H1 (cell line): ENCODE measurements at regions not wholly inside any gene's neighbourhood (a gene's known extent, or its start where the extent isn't known, plus 50 kb on each side); places are given as distances from the start of the nearest gene placed in this dataset.

ENCODE experiments used
- CTCF ChIA-PET: fragments of 300-600 bp; sonication (Branson Sonifier 250); formaldehyde crosslinking; loops from one replicate; lab custom pipeline; 2021; ENCODE audit not compliant: partially characterized antibody; lab: Charles Lee
- POLR2A ChIA-PET: fragments of 300-600 bp; sonication (Branson Sonifier 250); formaldehyde crosslinking; loops from one replicate; lab custom pipeline; 2021; ENCODE audit warnings: inconsistent platforms; ENCODE audit not compliant: partially characterized antibody; lab: Charles Lee
- DNase-seq, 2 experiments: peaks; one replicate each; pipeline versions ENCODE4 v3.0.0 to v3.0.0-alpha.2; 2010 to 2022; ENCODE audit warnings: low spot score in 2 of 2, low read depth in 1 of 2, mixed read lengths in 1 of 2
- FAIRE-seq: peaks from 2 replicates; lab custom pipeline; 2011; peaks lifted over from hg19 to GRCh38; lab: Jason Lieb, UNC
- H2AFZ ChIP-seq: 2 replicates; pipeline ENCODE4 v1.8.1; 2012; ENCODE audit warnings: low read length, inconsistent platforms
- H2AK5ac ChIP-seq: 2 replicates; pipeline ENCODE4 v1.6.1; 2013; ENCODE audit warnings: low read depth, low read length
- H2BK120ac ChIP-seq: replicated peaks from 2 replicates; pipeline ENCODE3; 2013; ENCODE audit warnings: low read depth, low read length, inconsistent platforms
- H2BK12ac ChIP-seq: 2 replicates; pipeline ENCODE4 v1.6.1; 2013; ENCODE audit warnings: low read depth, low read length
- H2BK15ac ChIP-seq: 2 replicates; pipeline ENCODE4 v1.6.1; 2013; ENCODE audit warnings: low read length
- H2BK20ac ChIP-seq: 2 replicates; pipeline ENCODE4 v1.6.1; 2013; ENCODE audit warnings: low read length
- H2BK5ac ChIP-seq: 2 replicates; pipeline ENCODE4 v1.6.1; 2013; ENCODE audit warnings: low read depth, low read length
- H3K14ac ChIP-seq: 2 replicates; pipeline ENCODE4 v1.6.1; 2013; ENCODE audit warnings: inconsistent platforms; ENCODE audit not compliant: insufficient read length
- H3K18ac ChIP-seq: 2 replicates; pipeline ENCODE4 v1.6.1; 2013; ENCODE audit warnings: low read length; ENCODE audit errors: extremely low read depth
- H3K23ac ChIP-seq: 2 replicates; pipeline ENCODE4 v1.6.1; 2013; ENCODE audit warnings: inconsistent platforms; ENCODE audit not compliant: insufficient read length
- H3K23me2 ChIP-seq: 2 replicates; pipeline ENCODE4 v1.6.1; 2013; ENCODE audit warnings: low read depth, low read length
- H3K27ac ChIP-seq: 2 replicates; pipeline ENCODE4 v1.6.1; 2011; ENCODE audit warnings: low read depth, low read length, inconsistent platforms
- H3K27me3 ChIP-seq, 4 experiments: replicated peaks in 1 of 4; 1 replicate in 1 of 4; 2 replicates in 3 of 4; pipeline versions ENCODE4 v1.6.1 to v1.8.1; 2011 to 2013; ENCODE audit warnings: low read length in 3 of 4, mild to moderate bottlenecking in 3 of 4, inconsistent platforms in 2 of 4, mixed read lengths in 2 of 4, moderate library complexity in 1 of 4; ENCODE audit not compliant: control insufficient read depth in 3 of 4, insufficient read depth in 3 of 4; ENCODE audit errors: extremely low read depth in 1 of 4
- H3K36me3 ChIP-seq, 4 experiments: 2 replicates each; pipeline versions ENCODE4 v1.6.1 to v1.8.1; 2011 to 2013; ENCODE audit warnings: mild to moderate bottlenecking in 4 of 4, low read length in 3 of 4, moderate library complexity in 2 of 4, control low read depth in 1 of 4, inconsistent platforms in 1 of 4; ENCODE audit not compliant: insufficient read depth in 4 of 4, control insufficient read depth in 2 of 4
- H3K4ac ChIP-seq: replicated peaks from 2 replicates; pipeline ENCODE3; 2013; ENCODE audit warnings: low read length, low read depth, mixed read lengths, inconsistent platforms; ENCODE audit not compliant: insufficient read length
- H3K4me1 ChIP-seq, 4 experiments: replicated peaks in 1 of 4; 1 replicate in 1 of 4; 2 replicates in 3 of 4; pipeline versions ENCODE4 v1.6.1 to v1.8.1; 2011 to 2013; ENCODE audit warnings: low read length in 3 of 4, inconsistent platforms in 2 of 4, mixed read lengths in 1 of 4; ENCODE audit not compliant: insufficient read depth in 4 of 4, control insufficient read depth in 3 of 4
- H3K4me2 ChIP-seq, 2 experiments: 2 replicates each; pipeline versions ENCODE4 v1.6.1 to v1.8.1; 2011 to 2013; ENCODE audit warnings: low read depth in 2 of 2, low read length in 2 of 2, control low read depth in 1 of 2, inconsistent platforms in 1 of 2, mild to moderate bottlenecking in 1 of 2; ENCODE audit not compliant: insufficient read depth in 1 of 2
- H3K4me3 ChIP-seq, 4 experiments: fragments of 200-600, 300-600 bp in 1 of 4; sonication (generic), shearing (Covaris generic), sonication (Bioruptor Twin) in 1 of 4; 2 replicates each; pipeline versions ENCODE4 v1.5.1 to v1.8.1; 2011 to 2016; ENCODE audit warnings: low read length in 4 of 4, low read depth in 3 of 4, control low read depth in 2 of 4, inconsistent platforms in 2 of 4, mild to moderate bottlenecking in 2 of 4, mixed read lengths in 1 of 4, moderate library complexity in 1 of 4; ENCODE audit not compliant: insufficient read depth in 2 of 4; ENCODE audit errors: extremely low read depth in 1 of 4
- H3K56ac ChIP-seq: replicated peaks from 2 replicates; pipeline ENCODE3; 2013; ENCODE audit warnings: low read depth, mild to moderate bottlenecking, mixed read lengths, low read length, inconsistent platforms; ENCODE audit not compliant: insufficient read length
- H3K79me1 ChIP-seq: 2 replicates; pipeline ENCODE4 v1.6.1; 2013; ENCODE audit warnings: low read depth, low read length, control low read depth
- H3K79me2 ChIP-seq, 2 experiments: 2 replicates each; pipeline versions ENCODE4 v1.6.1 to v1.8.1; 2012 to 2013; ENCODE audit warnings: low read length in 2 of 2, mild to moderate bottlenecking in 2 of 2, inconsistent platforms in 1 of 2; ENCODE audit not compliant: insufficient read depth in 2 of 2, control insufficient read depth in 1 of 2
- H3K9ac ChIP-seq, 4 experiments: replicated peaks in 1 of 4; 1 replicate in 1 of 4; 2 replicates in 3 of 4; pipeline versions ENCODE4 v1.6.1 to v1.8.1; 2011 to 2013; ENCODE audit warnings: low read depth in 3 of 4, low read length in 3 of 4, control low read depth in 2 of 4, mild to moderate bottlenecking in 2 of 4, moderate library complexity in 2 of 4, inconsistent platforms in 1 of 4; ENCODE audit errors: extremely low read depth in 1 of 4
- H3K9me3 ChIP-seq, 2 experiments: 2 replicates each; pipeline versions ENCODE4 v1.6.1 to v1.8.1; 2012 to 2013; ENCODE audit warnings: mild to moderate bottlenecking in 2 of 2, moderate library complexity in 2 of 2, control low read depth in 1 of 2, inconsistent platforms in 1 of 2, low read depth in 1 of 2, low read length in 1 of 2, mixed read lengths in 1 of 2; ENCODE audit not compliant: insufficient read depth in 2 of 2
- H4K20me1 ChIP-seq, 2 experiments: replicated peaks in 1 of 2; 2 replicates each; pipeline versions ENCODE3 to v1.8.1; 2011 to 2013; ENCODE audit warnings: inconsistent platforms in 2 of 2, low read length in 2 of 2, mild to moderate bottlenecking in 1 of 2; ENCODE audit not compliant: insufficient read depth in 2 of 2, control insufficient read depth in 1 of 2
- H4K5ac ChIP-seq: 2 replicates; pipeline ENCODE4 v1.6.1; 2013; ENCODE audit warnings: low read length, low read depth, mixed read lengths, inconsistent platforms; ENCODE audit not compliant: insufficient read length
- H4K8ac ChIP-seq: 2 replicates; pipeline ENCODE4 v1.8.0; 2013; ENCODE audit warnings: mild to moderate bottlenecking, moderate library complexity, low read length, inconsistent platforms; ENCODE audit not compliant: insufficient read depth; ENCODE audit errors: extremely low read depth
- H4K91ac ChIP-seq: replicated peaks from 2 replicates; pipeline ENCODE3; 2013; ENCODE audit warnings: low read length, mixed read lengths, inconsistent platforms; ENCODE audit not compliant: insufficient read length
- CREB1 ChIP-seq: IDR thresholded peaks from 2 replicates; pipeline ENCODE4 v1.6.1; 2012; ENCODE audit warnings: inconsistent platforms
- FOSL1 ChIP-seq: IDR thresholded peaks from 2 replicates; pipeline ENCODE4 v1.6.1; 2011; ENCODE audit warnings: mild to moderate bottlenecking, low read depth, low read length, moderate library complexity; ENCODE audit not compliant: insufficient read depth
- MAFK ChIP-seq: IDR thresholded peaks from 2 replicates; pipeline ENCODE4 v1.6.1; 2012; ENCODE audit warnings: low read depth, mild to moderate bottlenecking, improper control_type of control experiment, low read length
- POLR2AphosphoS5 ChIP-seq: IDR thresholded peaks from 2 replicates; pipeline ENCODE4 v1.6.1; 2011; ENCODE audit warnings: low read depth, low read length
- POU5F1 ChIP-seq: IDR thresholded peaks from 2 replicates; pipeline ENCODE4 v1.6.1; 2011; ENCODE audit warnings: low read depth, mild to moderate bottlenecking, low read length, moderate library complexity
- RFX5 ChIP-seq: IDR thresholded peaks from 2 replicates; pipeline ENCODE4 v1.6.1; 2011; ENCODE audit warnings: low read depth, low read length, improper control_type of control experiment, borderline replicate concordance
- SP1 ChIP-seq: IDR thresholded peaks from 2 replicates; pipeline ENCODE4 v1.6.1; 2011; ENCODE audit warnings: low read depth, low read length
- SUZ12 ChIP-seq: fragments of 200-600 bp; sonication (generic); IDR thresholded peaks from 2 replicates; pipeline ENCODE4 v1.6.1; 2012; ENCODE audit warnings: mild to moderate bottlenecking, inconsistent platforms, low read length, moderate library complexity, mixed read lengths
- ZNF274 ChIP-seq: IDR thresholded peaks from 2 replicates; pipeline ENCODE4 v1.7.0; 2012; ENCODE audit warnings: low read length, borderline replicate concordance; ENCODE audit errors: extremely low read depth
- WGBS, 2 experiments: shearing (Covaris generic) in 1 of 2; methylation state at CpG; one replicate each; pipeline versions ENCODE4 v1.1.6 to v1.1.7; 2013 to 2015; ENCODE audit warnings: low lambda C conversion rate in 2 of 2, mixed read lengths in 2 of 2, inconsistent platforms in 1 of 2, low coverage in 1 of 2, missing lambda C conversion rate in 1 of 2; ENCODE audit not compliant: insufficient replicate concordance in 2 of 2, insufficient coverage in 1 of 2, insufficient read length in 1 of 2; ENCODE audit errors: extremely low coverage in 1 of 2, missing lambda C conversion rate in 1 of 2; 5-methylcytosine and 5-hydroxymethylcytosine counted together
- TF ChIP-seq, protein P1 (sequence below): IDR thresholded peaks from 2 replicates; pipeline ENCODE4 v1.6.1; 2012; ENCODE audit warnings: inconsistent platforms

DNA sequence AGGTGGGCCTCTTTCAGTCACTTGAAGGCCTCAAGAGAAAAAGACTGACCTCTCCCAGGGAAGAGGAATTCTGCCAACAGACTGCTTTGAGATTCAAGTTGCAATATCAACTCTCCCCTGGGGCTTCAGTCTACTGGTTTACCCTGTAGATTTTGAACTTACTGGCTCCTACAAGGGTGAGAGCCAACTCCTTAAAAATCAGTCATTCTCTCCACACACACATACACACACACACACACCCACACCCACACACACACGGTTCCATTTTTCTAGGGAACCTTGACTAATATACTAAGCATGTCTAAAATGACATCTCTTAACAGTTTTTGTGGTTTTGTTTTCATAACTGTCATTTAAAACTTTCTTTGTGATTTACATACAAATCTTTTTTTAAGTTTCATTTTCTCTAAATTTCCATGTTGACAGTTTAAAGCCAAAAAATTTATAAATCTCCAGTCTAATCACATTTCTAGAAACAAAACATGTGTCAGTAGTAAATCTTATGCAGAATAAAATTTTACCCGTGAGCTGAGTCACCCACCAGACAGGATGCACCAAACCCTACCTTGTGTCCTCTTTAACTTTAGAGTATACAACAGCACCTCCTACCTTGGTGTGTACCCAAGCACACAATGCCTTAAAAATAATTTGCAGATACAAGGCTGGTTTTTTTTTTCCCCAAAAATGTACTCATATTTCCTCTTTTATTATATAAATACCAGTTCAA is 394.6 kb downstream of the AEBP2 start:
- ChIA-PET POLR2A (no interaction called here), CTCF (interaction anchor here (0.6 to 1.0 kb wide), 2 partner anchors 73 to 76 kb away, joined by 3 read pairs; no protein-coding TSS in a partner anchor)
- Histone ChIP-seq H3K79me2 (no peaks in the 10 kb centered on the region), H3K27me3 (no peaks in the 10 kb centered on the region), H3K9ac (no peak overlapping the region), H2BK20ac (no peak overlapping the region), H4K20me1 (no peaks in the 10 kb centered on the region), H3K79me1 (no peaks in the 10 kb centered on the region), H3K36me3 (no peaks in the 10 kb centered on the region), H3K4me2 (no peak overlapping the region), H3K4me3 (no peak overlapping the region), H3K14ac (no peak overlapping the region), H3K4ac (no peak overlapping the region), H2BK120ac (no peak overlapping the region), H4K8ac (no peak overlapping the region), H3K27ac (no peak overlapping the region), H2BK15ac (no peak overlapping the region), H2AFZ (peak overlapping the region; percentile 29; the same call in 1 of the 2 replicates), H2AK5ac (no peak overlapping the region), H2BK12ac (no peak overlapping the region), H3K56ac (no peak overlapping the region), H2BK5ac (no peak overlapping the region), H4K91ac (no peak overlapping the region), H4K5ac (no peak overlapping the region), H3K23ac (no peak overlapping the region), H3K9me3 (no peaks in the 10 kb centered on the region), H3K23me2 (no peaks in the 10 kb centered on the region), H3K18ac (no peak overlapping the region), H3K4me1 (no peaks in the 10 kb centered on the region)
- TF ChIP-seq, protein P1, sequence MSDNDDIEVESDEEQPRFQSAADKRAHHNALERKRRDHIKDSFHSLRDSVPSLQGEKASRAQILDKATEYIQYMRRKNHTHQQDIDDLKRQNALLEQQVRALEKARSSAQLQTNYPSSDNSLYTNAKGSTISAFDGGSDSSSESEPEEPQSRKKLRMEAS: no peak
- TF ChIP-seq POLR2AphosphoS5 (no peak), SUZ12 (no peak), POU5F1 (no peak), SP1 (no peak), FOSL1 (no peak), ZNF274 (no peak), RFX5 (no peak), CREB1 (no peak), MAFK (no peak)
- no peak for DNase-seq
- WGBS, 2 experiments: 75% methylated on average over 2 of the region's 2 CpGs; no CpG with 5 or more reads in 1 of the 2 experiments
- no peak for FAIRE-seq
